Mucosa of rectum (tissue), 2 donors: ENCODE measurements at regions not wholly inside any gene's neighbourhood (a gene's known extent, or its start where the extent isn't known, plus 50 kb on each side); places are given as distances from the start of the nearest gene placed in this dataset.

Experiments
- H3K27ac ChIP-seq, 2 donors: one replicate each; pipeline ENCODE4 v1.7.0; 2013; ENCODE audit warnings: inconsistent platforms in 2 of 2, low read depth in 2 of 2, low read length in 2 of 2
- H3K27me3 ChIP-seq, 2 donors: one replicate each; pipeline ENCODE4 v1.7.0; 2013; ENCODE audit warnings: low read length in 2 of 2; ENCODE audit not compliant: control insufficient read depth in 2 of 2, insufficient read depth in 2 of 2
- H3K36me3 ChIP-seq, 2 donors: one replicate each; pipeline ENCODE4 v1.7.0; 2013; ENCODE audit warnings: low read length in 2 of 2; ENCODE audit not compliant: control insufficient read depth in 2 of 2, insufficient read depth in 2 of 2
- H3K4me1 ChIP-seq, 2 donors: one replicate each; pipeline ENCODE4 v1.7.0; 2013; ENCODE audit warnings: low read length in 2 of 2, mild to moderate bottlenecking in 1 of 2; ENCODE audit not compliant: control insufficient read depth in 2 of 2, insufficient read depth in 2 of 2
- H3K4me3 ChIP-seq, 2 donors: one replicate each; pipeline ENCODE4 v1.7.0; 2013; ENCODE audit warnings: low read length in 2 of 2
- H3K9ac ChIP-seq, 2 donors: one replicate each; pipeline ENCODE4 v1.7.0; 2013; ENCODE audit warnings: low read length in 2 of 2, low read depth in 1 of 2, mild to moderate bottlenecking in 1 of 2
- H3K9me3 ChIP-seq, 2 donors: one replicate each; pipeline ENCODE4 v1.7.0; 2013; ENCODE audit warnings: low read length in 2 of 2; ENCODE audit not compliant: control insufficient read depth in 2 of 2
- donor health status: healthy.
- donor health status: Normal muscosa, but diverticular disease.

DNA sequence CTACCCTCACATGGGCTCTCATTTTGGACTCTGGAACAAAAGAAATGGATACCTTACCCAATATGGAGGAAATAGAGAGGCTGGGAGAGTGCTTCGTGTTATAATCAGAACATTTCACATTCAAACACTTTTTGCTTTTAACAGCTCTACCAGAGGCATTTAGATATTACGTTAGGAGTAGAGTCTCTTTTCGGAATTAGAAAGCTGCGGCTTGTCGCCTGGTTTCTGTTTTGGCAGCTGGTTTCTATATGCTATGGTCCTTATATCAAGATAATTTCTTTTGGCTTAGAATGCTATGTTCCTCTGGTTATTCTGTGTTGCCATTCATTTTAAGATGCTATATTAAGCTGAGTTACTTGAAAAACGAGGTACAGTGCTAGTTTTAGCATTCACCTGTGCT is 392.8 kb upstream of the GALNT5 start:
- Histone ChIP-seq H3K9me3 (no peaks in the 10 kb centered on the region), H3K4me3 (no peak overlapping the region), H3K4me1 (no peaks in the 10 kb centered on the region), H3K9ac (no peak overlapping the region), H3K36me3 (no peaks in the 10 kb centered on the region), H3K27ac (no peak overlapping the region), H3K27me3 (no peaks in the 10 kb centered on the region)

DNA sequence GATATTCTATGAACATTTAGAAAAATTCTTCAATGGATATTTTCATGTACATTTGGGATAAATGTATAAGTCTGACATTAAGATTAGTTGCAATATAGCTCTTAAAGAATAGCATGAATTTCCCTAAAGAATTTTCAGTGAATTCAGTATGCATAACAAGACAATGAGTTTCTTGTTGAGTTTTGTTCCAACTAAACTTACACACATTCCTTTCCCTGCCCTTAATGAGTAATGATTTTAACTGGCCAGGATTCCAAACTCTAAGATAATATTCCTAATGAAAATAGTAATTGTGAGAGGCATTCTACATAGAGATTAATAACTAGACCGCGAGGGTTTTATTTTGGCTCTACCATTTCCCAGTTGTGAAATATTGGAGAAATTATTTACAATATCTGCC is 390.3 kb upstream of the GALNT5 start:
- Histone ChIP-seq H3K9me3 (no peaks in the 10 kb centered on the region), H3K9ac (no peak overlapping the region), H3K4me3 (no peak overlapping the region), H3K27ac (no peak overlapping the region), H3K36me3 (no peaks in the 10 kb centered on the region), H3K27me3 (no peaks in the 10 kb centered on the region), H3K4me1 (no peaks in the 10 kb centered on the region)

DNA sequence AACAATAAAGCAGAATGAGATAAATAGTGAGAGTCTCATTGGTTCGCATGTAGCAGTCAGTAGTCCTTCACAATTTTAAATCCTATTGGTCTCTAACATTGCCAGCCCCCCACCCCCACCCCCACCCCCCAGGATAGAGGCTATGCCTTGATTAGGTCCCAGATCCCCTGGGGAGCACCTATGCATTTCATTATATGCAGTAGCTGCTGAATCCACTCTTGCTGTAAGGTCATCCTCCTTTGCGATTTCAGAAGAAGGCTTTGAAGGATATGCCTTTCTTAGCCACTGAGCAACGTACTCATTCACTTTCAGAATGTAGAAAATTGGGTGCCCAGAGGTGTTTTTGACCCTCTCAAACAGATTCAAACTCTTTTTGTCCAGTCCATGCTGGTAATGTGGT is 382.8 kb upstream of the GALNT5 start:
- no peaks in the 10 kb centered on the region for H3K36me3 ChIP-seq
- H3K4me1 ChIP-seq: no peaks in the 10 kb centered on the region
- no peaks in the 10 kb centered on the region for H3K9me3 ChIP-seq
- H3K27ac ChIP-seq: no peak overlapping the region
- H3K9ac ChIP-seq: no peak overlapping the region
- no peaks in the 10 kb centered on the region for H3K27me3 ChIP-seq
- H3K4me3 ChIP-seq: no peak overlapping the region

DNA sequence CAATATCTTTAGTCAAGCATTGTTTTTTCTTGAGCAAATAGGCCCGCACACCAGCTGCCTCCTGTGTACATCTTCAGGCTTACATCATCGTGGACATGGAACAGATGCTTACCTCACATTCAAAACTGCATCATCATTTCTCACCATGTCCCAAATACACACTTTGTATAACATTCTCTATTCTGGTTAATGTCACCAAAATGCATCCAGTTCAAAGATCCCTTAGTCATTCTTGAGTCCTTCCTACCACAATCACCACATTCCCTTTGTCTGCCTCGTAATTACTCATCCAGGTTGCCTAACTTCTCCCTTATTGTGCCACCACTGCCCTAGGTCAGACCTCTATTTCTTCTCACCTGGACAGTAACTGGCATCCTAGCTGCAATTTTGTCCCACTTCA is 373.7 kb upstream of the GALNT5 start:
- Histone ChIP-seq H3K4me3 (no peak overlapping the region), H3K27ac (no peak overlapping the region), H3K4me1 (no peaks in the 10 kb centered on the region), H3K27me3 (no peaks in the 10 kb centered on the region), H3K36me3 (no peaks in the 10 kb centered on the region), H3K9me3 (no peaks in the 10 kb centered on the region), H3K9ac (no peak overlapping the region)

DNA sequence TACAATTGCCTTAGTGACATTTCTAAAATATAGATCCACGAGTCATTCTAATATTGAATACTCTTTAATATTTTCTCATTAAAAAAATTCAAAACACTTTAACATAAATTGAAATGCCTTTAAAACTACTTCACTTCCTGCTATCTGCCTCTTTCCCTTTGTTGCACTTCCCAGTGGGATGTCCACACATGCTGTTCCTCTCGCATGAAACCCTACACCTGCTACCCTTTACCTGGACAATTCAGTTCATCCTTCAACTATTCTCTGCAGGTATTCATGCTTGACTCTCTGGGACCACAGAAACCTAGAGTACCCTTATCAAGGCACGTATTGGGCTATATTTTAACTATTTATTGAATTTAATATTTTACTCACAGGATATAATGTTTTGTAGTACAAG is 373.3 kb upstream of the GALNT5 start:
- Histone ChIP-seq H3K9ac (no peak overlapping the region), H3K27ac (no peak overlapping the region), H3K36me3 (no peaks in the 10 kb centered on the region), H3K4me3 (no peak overlapping the region), H3K27me3 (no peaks in the 10 kb centered on the region), H3K9me3 (no peaks in the 10 kb centered on the region), H3K4me1 (no peaks in the 10 kb centered on the region)

DNA sequence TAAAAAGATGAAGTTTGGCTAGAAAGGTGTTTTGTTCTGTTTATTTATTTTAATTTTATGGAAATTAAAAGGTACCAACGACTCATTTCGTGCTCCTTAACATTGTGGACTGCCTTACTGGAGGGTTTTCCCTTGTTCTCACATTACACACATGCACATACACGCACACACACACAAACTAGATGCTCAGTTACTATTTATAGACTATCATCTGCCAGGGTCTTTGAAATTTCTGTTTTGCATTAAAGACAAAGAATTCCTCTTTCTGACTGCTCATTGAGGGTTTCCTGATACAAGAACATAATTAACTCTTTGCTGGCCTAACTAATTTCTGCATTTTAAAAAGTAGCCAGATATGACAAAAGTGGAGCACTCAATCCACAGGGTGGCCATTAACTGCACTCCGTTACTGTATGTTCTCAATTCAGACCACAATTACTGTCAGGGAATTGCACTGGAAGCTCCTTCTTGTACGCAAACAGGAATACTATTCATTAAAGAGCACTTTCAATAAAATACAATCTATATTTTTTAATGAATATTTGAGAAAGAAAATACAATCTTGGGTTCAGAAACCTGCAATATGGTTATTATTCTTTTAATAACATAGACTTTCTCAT is 366.9 kb upstream of the GALNT5 start:
- Histone ChIP-seq H3K27ac (no peak overlapping the region), H3K4me1 (peaks cover 0 to 8% of the 10 kb centered on the region in 2 donors)

DNA sequence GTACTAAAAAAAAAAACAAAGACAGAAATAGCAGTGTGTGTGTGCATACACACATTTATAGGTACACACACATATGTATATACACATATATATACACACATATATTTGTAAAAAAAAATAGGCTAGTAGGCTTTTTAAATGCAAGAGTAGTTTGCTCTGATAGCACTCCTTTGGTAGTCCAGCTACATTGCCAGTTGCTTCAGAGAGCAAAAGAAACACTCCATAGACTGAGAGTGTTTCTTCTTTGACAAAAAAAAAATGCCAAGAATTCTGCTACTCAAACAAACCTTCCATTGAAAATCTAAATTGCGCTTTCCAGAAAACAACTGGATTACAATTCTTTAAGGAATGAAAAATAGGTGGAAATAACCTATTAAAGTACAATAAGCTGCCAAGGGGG is 365.9 kb upstream of the GALNT5 start:
- H3K27ac ChIP-seq: no peak overlapping the region
- no peaks in the 10 kb centered on the region for H3K36me3 ChIP-seq
- H3K9me3 ChIP-seq: no peaks in the 10 kb centered on the region
- H3K9ac ChIP-seq: no peak overlapping the region
- peaks cover 0 to 8% of the 10 kb centered on the region in 2 donors for H3K4me1 ChIP-seq
- H3K4me3 ChIP-seq: no peak overlapping the region
- no peaks in the 10 kb centered on the region for H3K27me3 ChIP-seq

More for the DNA sequence above, 366.9 kb upstream of the GALNT5 start:
- Histone ChIP-seq H3K9me3 (no peaks in the 10 kb centered on the region), H3K27me3 (no peaks in the 10 kb centered on the region), H3K4me3 (no peak overlapping the region), H3K9ac (no peak overlapping the region), H3K36me3 (no peaks in the 10 kb centered on the region)

DNA sequence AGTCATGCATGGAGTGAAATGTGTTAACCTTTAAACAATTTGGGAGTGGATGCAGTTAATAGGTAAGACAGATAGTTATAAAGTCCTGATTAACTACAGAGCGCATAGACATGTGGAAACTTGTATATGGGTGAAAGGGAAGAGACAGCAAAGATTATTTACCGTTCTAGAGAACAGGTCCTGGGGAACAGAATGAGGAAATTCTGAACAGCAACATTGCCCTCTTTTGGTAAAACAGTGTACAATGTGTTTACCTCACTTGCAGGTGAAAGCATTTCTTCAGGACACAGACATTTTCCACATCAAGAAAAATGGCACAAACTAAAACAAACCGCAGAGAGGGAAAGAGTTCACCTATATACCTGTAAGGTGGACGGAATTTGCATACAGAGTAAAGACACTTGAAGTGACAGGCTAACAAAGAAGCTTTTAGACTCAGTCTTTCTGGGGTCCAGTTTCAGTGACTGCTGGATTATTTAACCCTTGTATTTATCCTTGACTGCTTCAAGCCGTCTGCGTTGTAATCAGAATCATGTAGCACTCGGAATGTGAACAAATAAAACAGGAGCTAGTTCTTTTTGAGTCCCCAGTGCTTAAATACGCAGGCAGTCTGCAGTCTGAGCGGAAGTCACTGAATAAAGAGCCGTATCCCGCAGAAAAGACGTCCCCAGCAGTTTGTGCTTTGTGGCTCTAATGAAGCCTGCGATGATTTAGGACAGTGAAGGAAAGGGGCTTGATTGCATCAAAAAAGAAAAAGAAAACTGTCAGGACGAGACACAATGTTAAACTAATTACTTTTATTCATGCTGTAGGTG is 364.8 kb upstream of the GALNT5 start:
- no peaks in the 10 kb centered on the region for H3K27me3 ChIP-seq
- no peak overlapping the region for H3K27ac ChIP-seq
- peak overlapping the region; percentile 73 to 79 for H3K4me3 ChIP-seq
- H3K36me3 ChIP-seq: no peaks in the 10 kb centered on the region
- peaks cover 0 to 8% of the 10 kb centered on the region in 2 donors for H3K4me1 ChIP-seq
- H3K9me3 ChIP-seq: no peaks in the 10 kb centered on the region
- H3K9ac ChIP-seq: peak overlapping the region; percentile 27 to 56

DNA sequence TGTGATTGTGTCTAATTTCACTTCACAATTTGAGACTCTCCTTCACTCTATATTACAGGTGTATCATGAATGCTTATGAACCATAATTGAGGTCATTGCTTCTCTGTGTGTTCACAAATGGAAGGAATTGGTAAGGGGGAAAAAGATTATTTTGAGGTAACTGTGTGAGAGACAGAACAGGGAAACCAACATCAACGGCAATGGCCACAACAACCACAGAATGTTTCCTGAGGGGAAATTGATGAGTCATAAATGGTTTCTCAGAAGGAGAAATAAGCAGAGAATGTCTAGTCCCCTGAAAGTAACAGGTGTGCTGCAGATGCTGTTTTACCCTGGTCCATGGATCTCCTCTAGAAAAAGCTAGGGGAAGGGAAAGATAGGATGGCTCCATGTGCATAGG is 361.2 kb upstream of the GALNT5 start:
- no peak overlapping the region for H3K4me3 ChIP-seq
- H3K9me3 ChIP-seq: no peaks in the 10 kb centered on the region
- H3K36me3 ChIP-seq: no peaks in the 10 kb centered on the region
- H3K27me3 ChIP-seq: no peaks in the 10 kb centered on the region
- no peak overlapping the region for H3K9ac ChIP-seq
- H3K27ac ChIP-seq: no peak overlapping the region
- H3K4me1 ChIP-seq: peaks cover 0 to 8% of the 10 kb centered on the region in 2 donors

DNA sequence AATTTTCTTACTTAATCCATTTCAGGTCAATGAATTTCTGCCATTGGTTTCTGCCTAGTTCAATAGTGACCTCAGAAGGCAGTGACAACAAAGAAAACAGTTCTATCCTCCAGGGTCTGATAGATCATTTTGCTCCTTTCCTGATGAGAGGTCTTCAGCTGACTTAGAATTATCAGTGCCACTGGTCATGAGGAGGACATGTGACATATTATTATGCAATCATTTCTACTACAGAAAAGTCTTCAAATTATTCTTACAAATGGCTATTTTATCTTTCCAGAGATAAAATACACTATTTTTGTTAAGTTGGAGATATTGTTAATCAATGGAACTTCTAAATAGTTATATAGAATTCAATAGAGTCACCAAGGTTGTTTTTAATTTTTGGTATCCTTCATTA is 360.0 kb upstream of the GALNT5 start:
- no peak overlapping the region for H3K9ac ChIP-seq
- no peaks in the 10 kb centered on the region for H3K9me3 ChIP-seq
- H3K4me1 ChIP-seq: peaks cover 0 to 8% of the 10 kb centered on the region in 2 donors
- no peaks in the 10 kb centered on the region for H3K36me3 ChIP-seq
- no peak overlapping the region for H3K27ac ChIP-seq
- H3K4me3 ChIP-seq: no peak overlapping the region
- H3K27me3 ChIP-seq: no peaks in the 10 kb centered on the region
